HG03378 (cell line): ENCODE measurements at regions not wholly inside any gene's neighbourhood (a gene's known extent, or its start where the extent isn't known, plus 50 kb on each side); places are given as distances from the start of the nearest gene placed in this dataset.
"Not testable (repeated sequence)": the region's sequence is repeated elsewhere in the genome, so short reads cannot be mapped to it uniquely, and the experiment has no call there.

Source experiments
- ATAC-seq: cut with Tn5 transposase; IDR thresholded peaks from one replicate; pipeline ENCODE4 v1.9.1; 2021; ENCODE audit warnings: mild to moderate bottlenecking, moderate library complexity; ENCODE audit not compliant: unreplicated experiment

DNA sequence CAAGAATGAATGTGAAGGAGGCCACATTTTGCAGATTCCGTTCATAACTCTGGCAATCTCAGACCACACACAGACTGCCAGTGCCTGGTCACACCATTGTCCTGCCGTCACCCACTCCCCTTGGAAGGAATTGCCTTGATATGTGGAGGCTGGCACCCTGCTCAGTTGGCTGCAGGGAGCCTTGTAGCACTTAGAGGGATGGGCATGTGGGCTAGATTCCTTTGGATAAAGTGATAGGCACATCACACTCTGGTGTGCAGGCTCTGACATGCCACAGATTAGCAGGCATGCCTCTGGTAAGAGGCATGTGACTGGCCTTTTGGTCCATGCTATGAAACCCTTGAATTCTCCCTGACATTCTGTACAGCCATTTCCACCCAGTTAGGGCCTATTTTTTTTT, 254.6 kb upstream of the PIK3R1 start:
- ATAC-seq = no peak

DNA sequence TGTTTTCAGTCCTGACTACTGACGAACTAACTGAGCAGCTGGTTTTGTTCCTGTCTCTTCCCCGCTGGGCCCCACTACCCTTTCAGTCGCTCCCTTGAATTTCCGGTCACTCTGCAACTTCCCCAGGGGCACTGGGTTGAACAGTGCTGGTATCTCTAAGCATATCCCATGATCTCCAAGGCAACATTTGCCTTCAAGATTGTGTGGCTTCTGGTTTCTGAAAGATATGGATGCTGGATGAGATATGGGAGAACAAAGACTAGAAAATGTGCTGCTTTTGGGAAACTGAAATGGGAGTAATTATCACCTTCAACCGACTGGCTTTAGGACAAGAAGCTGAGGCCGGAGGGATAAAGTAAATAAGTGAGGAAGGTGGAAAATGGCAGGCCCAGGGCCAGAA, 258.2 kb upstream of the PIK3R1 start:
- no peak for ATAC-seq

DNA sequence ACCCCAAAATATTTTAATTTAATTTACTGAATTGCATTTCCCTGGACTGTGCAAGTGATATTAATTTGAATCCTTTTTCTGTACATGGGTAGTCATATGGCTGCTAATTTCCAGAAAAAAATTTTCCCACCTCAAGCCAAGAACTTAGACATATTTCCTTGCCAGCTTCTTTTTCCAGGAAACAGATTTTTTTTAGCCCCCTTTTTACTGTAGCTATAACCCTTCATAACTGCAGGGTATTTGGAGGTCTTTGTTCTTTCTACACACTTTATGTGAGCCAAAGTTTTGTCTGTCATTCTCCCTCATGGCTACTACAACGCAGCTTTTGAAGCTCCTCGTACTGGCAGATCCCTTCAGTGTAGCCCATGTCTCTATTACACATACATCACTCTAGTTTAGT, 261.2 kb upstream of the PIK3R1 start:
- ATAC-seq = no peak

DNA sequence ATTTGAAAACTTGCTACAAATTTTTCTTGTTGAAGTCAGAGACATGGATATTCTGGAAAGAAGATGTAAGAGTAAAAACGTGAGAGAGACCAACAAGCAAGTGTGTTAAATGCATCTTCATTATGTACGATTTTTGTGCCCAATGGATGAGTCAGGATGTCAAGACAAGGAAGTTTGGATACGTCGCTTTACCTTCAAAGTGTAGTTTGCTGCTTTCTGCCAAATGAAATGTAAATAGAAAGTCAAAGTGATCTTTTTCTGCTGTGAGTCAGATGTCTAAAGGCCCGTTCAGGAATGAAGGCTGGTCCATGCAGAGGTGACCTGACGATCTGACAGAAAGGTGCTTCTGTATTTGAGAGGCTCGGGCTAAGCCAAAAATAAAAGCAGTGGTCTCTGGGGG, 273.1 kb upstream of the PIK3R1 start:
- ATAC-seq = no peak

DNA sequence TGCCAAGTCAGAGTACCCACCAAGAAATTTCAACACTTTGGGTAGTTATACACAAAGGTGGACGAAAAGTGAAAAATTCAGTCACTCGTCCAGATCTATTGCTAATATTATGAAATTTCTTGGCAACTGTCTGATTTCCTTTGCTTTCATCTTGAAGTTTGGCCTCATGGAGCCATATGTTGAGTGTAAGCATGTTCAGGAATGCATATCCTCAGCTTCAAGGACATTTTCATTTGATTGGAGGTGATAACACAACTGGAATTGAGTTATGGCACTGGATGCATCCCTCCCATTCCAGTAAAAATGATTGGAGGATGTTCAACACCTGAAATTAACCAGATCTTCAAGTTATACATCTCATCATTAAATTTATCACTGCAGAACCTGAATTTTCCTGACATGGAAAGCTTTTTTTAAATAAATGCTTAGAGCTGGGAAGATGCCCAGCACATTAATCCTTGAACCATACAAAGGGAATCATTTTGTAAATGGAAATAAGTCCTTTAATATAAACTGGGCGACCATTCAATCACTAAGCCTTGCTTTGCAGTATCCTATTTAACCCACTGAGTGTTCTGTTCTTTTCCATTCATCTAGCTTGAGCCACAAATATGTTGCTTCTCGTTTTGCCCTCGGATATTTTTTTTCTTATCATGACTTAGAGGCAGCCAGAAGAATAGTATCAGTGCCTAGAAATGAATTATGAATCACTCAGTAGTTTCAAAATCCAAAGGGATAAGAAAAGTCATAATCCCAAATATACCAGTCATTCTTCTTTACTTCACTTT, 273.7 kb upstream of the PIK3R1 start:
- no peak for ATAC-seq

DNA sequence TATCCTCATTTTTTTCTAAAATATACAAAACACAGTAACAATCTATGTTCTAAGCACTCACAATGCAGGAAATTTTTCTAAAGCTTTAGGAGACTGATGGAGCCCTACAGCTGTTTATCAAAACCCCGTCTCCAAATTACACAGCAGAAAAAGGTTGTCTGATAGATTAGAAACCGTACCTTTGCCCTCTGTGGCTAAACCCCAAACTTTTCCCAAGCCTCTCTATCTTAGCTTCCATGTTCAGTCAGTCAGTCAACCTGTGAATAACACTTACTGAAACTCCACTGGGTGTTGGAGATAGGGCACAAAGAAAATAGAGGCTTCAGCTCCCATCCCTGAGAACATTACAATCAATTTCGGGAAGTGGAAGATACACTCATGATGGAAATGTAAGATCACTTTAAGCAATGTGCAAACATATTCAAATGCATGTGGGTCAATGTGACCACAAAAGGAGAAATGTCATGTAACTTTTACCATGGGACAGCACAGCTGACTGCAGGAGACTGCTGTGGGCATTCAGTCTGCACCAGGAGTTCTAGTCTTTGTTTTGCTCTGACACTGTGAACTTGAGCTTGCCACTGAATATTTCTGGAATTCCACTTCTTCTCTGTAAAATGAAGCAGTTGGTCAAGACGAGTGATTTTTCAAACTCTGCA, 279.5 kb upstream of the PIK3R1 start:
- ATAC-seq = no peak

DNA sequence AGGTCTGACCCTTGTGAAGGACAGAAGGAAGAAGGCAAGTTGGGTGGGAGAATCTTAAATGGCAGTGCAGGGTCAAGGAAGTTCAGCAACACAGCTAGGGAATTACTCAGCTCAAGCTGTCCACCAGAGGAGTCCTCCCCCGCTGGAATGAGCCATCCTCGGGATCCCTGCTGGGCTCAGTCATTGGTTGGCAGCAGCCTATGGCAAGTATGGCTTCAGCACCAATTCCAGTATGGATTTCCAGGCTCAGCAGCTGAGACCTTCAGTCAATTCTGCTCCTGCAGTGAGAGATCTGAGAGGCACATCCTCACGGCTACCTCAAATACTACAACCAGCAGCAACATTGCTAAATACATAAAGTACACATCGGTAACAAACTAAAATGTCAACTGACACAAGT, 280.6 kb upstream of the PIK3R1 start:
- no peak for ATAC-seq

DNA sequence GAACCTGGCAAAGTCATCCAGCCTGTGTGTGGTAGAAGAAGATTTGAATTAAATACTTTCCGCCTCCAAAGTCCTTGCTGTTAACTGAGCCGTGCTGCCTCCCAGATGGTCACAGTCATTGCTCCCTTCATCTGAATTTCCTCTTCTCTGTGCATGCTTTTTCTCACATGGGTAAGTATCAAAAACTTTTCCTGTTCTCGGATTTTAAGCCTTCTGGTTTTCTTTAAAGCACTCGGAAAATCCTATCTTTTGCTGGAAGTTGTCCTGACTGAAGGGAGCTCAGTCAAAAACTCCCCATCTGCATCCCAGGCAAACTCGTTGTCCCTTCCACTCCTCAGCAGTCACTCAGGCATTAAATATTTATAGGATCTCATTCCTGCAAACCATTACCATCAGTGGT, 290.0 kb upstream of the PIK3R1 start:
- no peak for ATAC-seq

DNA sequence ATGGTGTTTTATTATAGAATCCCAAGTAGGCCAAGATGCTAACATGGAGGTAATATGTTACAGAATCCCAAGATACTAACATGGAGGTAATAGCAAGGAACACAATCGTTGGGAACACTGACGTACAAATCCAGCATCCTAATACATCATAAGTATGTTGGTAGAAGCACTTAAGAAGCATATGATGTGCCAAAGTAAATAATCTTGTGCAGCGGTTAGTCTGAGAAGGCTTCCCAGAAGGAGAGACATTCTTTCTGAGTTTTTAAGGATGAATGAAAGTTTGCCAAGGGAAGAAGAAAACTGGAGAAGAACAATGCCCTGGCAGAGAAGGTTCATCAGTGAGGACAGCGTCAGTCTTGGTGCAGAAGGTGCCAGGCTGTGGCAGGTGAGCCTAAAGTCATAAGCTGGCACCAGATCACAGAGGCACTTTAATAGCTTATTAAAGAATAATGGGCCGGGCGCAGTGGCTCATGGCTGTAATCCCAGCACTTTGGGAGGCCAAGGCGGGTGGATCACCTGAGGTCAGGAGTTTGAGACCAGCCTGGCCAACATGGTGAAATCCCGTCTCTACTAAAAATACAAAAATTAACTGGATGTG, 294.5 kb upstream of the PIK3R1 start:
- ATAC-seq = no peak

DNA sequence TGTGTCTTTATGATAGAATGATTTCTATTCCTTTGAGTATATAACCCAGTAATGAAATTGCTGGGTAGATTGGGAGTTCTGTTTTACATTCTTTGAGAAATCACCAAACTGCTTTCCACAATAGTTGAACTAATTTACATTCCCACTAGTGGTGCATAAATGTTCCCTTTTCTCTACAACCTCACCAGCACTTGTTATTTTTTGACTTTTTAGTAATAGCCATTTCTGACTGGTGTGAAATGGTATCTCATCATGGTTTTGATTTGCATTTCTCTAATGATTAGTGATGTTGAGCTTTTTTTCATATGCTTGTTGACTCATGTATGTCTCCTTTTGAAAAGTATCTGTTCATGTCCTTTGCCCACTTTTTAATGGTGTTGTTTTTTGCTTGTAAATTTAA, 296.0 kb upstream of the PIK3R1 start:
- not testable (repeated sequence) for ATAC-seq

DNA sequence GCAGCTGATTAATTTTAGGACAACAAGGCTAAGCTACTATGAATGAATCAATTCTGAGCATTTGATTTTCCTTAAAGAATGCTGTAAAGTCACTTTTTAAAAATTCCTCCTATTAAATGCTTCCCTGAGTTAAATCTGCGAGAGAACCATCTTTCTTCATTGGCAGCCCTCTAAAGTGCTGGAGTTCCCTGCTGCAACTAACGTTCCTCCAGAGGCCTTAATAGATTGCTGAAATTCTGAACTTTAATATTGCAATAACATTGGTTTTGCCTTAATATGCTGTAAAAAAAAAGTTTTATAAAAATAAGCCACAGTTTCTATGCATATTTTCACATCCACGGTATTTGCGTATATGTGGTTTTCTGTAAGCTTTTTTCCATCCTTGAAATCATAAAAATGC, 298.0 kb upstream of the PIK3R1 start:
- no peak for ATAC-seq

DNA sequence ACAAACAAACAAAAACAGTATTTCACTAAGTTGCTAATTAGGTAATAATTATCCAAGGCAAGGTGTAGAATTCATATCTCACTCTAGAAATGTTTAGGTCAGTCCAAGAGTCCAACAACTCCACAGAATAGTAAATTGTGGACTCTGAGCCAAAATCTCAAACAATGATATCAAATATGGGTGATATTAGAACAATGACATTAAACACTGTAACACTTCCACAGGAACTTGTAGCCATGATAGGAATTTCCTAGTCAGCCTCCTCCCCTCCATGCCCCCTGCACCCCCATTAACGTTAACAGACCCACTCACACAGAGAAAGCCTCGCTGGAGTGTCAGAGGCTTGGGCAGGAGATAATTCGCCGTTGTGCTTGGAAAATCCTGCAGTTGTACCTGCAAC, 305.0 kb upstream of the PIK3R1 start:
- ATAC-seq = no peak

DNA sequence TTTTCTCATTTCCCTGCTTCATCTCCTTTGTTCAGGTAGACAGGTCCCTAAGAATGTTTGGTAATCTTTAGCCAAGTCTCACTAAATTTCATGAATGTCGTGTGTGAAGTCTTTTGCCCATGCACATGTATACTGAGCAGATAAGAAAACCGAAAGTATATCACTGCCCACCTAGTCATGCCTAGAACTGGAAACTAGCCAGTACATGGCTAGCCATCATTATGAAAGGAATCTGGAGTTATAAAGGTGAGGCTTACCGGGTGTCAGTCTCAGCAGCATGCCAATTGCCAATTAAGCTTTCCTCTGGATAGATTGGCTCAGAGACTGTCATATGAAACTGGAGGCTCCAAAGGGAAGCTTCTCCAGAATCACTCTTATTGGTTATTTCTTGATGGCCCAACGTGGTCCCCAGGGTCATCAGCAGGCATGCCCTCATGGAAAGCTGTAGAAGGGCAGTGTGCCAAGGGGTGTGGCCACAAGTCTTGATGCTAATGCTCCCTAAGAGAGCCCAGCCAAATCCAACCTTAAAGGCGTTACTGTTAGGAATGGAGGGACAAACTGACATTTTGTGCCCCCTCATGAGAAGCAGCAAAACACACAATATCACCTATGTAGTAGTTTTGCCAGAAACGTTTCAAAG, 307.3 kb upstream of the PIK3R1 start:
- ATAC-seq = no peak

DNA sequence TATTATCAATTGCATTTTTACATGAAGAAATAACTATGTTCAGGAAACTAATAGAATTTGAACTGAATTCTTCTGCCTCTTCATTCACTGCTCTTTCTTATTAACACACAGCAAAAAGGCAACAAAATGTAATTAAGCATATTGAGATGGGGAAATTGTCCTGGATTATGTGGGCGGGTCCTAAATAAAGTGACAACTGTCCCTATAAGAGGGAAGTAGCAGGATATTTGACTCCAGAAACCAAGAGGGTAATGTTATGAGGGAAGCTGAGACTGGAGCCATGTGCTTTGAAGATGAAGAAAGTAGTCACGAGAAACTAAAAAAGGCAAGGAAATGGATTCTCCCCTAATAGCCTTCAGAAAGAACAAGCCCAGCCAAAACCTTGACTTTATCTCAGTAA, 311.2 kb upstream of the PIK3R1 start:
- ATAC-seq = no peak

DNA sequence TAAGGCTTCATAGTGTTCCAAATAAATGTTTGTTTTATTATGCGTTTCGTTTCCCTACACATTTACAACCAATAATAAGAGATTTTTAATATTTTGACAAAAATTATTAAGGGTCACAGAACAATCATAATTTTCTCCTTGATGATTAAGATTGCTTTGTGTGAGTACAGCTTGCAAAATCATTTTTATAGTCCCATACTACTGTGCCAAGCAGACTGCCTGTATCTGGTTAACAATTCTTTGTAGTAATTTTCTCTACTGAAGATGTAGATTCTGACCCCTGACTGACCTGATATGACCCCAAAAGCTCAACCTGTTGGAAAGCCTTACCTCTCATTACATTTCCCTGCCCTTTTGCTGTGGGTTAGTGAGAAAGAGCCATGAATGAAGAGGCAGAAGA, 311.9 kb upstream of the PIK3R1 start:
- no peak for ATAC-seq

DNA sequence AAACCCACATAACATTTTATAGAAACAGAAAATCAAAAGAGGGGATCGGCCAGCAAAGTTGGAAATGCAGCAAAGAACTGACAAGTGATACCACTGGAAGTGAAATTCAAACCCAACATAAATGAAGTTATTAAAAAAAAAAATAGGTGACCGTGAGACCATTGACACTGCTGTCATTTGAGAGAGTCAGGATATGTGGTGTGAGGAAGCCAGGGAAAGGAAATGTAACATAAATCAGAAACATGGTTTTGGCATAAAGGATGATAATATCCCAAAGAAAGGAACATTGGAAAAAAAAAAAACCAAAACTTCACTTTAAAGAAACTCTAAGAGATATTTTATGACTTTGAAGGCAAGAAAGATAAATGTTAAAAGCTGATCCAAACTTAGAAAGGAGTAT, 312.4 kb upstream of the PIK3R1 start:
- no peak for ATAC-seq

DNA sequence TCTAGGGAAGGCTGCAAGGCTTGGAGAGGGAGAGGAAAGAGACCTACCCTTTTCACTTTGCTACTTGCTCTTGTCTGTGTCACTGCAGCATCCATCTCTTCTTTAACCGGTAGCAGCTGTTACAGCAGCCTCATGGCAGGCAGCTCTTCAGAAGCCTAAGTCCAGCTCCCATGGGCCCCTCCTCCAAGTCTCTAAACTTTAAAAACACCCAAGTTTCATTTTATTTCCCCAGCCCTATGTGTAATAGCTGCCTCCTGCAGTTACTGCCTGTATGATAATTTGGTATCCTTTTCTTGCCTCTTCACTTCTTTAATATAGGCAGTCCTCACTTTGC, 313.1 kb upstream of the PIK3R1 start:
- ATAC-seq = no peak

DNA sequence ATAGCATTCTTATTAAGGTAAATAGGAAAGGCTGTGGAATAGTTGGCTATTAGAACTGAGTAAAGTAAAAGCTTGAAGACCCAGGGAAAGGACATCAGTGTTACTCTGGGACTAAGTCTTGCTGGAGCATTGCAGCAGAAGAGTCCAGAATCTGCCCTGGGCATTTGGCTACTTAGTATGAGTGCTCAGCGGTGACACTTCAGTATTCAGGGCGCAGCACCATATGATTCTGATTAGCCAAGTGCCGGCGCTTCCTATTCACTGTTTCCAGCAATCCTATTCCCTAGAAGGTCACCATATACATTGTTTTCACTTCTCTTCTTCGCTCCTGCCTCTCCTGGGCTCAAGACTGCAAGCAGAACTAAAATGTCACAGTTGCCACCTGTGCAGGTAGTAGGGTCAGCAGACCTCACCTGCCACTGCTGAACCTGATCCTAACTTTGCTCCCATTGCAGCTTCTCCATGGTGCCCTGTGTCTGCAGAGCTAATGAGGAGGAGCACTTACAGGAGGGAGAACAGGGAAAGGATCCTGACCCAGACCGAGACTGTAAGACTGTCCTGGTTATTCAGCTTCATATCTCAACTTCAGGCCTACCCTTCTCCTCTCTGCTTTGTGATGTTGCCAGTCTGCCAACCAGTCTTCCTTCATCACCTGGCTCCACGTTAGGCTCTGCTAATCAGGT, 313.6 kb upstream of the PIK3R1 start:
- ATAC-seq = no peak

DNA sequence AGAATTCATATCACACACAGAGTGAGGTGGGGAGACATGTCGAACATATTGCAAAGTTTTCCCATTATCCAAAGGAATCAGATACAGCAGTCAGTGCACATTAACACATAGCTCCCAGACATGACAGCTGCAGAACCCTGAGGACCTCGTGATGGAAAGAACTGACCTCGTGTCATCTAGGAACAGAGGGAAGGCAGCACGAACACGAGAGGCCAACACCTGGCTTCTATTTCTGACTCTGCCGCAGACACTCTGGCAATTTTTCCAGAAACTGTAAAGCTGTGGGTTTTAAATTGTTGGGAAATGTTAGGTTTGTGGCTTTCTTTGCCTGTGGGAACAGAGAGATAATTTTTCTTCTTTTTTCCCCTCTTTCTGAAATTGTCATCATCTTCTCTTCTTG, 315.0 kb upstream of the PIK3R1 start:
- ATAC-seq = no peak

DNA sequence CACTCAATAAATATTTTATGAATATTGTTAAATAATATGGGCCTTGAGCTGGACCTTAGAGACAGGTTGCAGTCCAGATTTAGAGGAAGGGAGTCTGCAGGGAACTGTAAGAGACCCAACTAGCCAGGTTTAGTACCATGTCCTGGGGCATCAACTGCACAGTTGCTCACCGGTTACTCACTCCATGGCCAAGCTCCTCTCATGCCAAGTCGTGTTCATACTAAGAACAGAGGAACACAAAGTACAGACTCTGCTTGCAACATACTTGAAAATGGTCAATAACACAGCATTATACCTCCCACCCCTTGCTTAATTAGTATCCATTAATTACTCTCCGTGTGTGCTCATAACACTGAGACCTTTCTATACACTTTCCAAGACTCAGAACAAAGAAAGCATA, 317.6 kb upstream of the PIK3R1 start:
- no peak for ATAC-seq

DNA sequence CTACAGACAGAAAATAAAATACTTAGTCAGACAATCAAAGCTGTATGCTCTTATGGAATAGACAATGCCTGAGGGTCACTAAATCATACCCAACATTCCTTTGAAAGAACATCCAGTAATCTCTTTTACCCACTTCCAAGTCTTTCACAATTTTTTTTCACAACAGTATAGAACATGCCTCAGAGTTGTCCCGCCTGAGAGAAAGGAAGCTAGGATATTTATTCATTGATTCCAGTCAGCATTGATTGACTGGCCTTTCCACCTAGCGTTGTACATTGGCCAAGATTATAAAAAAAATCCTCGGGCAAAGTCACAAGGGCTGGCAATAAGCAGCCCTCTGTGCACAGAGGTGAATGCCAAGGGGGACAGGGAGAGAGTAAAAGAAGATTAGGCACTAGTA, 318.1 kb upstream of the PIK3R1 start:
- no peak for ATAC-seq

DNA sequence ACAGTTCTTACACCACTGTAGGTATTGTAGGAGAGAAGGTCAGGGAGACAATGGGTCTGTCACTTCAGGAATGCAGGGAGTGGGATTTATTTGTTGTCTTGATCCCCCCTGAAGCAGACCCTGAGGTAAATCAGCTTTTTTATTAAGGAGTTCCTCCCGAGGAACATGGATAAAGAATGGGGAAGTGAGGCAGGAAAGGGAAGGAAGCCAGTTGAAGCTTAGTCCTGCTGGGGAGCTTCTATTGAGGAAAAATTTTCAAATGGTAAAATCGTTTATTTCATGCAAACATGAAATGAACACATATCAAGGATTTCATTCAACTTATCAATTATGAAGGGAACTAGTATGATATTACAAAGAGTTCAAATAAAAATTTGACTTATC, 318.6 kb upstream of the PIK3R1 start:
- ATAC-seq = no peak
